H9 (cell line): ENCODE measurements at regions not wholly inside any gene's neighbourhood (a gene's known extent, or its start where the extent isn't known, plus 50 kb on each side); places are given as distances from the start of the nearest gene placed in this dataset.
"Not testable (repeated sequence)": the region's sequence is repeated elsewhere in the genome, so short reads cannot be mapped to it uniquely, and the experiment has no call there.

ENCODE experiments used
- DNase-seq: peaks from one replicate; pipeline ENCODE4 v3.0.0-alpha.2; 2017
- H2AFZ ChIP-seq: one replicate; pipeline ENCODE4 v1.6.1; 2013; ENCODE audit warnings: mild to moderate bottlenecking, low read length, control low read depth, moderate library complexity
- H2AK5ac ChIP-seq: 2 replicates; pipeline ENCODE4 v1.6.1; 2013; ENCODE audit warnings: low read length, control low read depth, mixed read lengths; ENCODE audit not compliant: insufficient read length
- H2BK120ac ChIP-seq: one replicate; pipeline ENCODE4 v1.6.1; 2013; ENCODE audit warnings: low read depth, mild to moderate bottlenecking, low read length, control low read depth, inconsistent platforms; ENCODE audit not compliant: poor library complexity, severe bottlenecking
- H2BK12ac ChIP-seq: 2 replicates; pipeline ENCODE4 v1.6.1; 2013; ENCODE audit warnings: low read length, control low read depth, mixed read lengths, low read depth; ENCODE audit not compliant: insufficient read length
- H2BK15ac ChIP-seq: 2 replicates; pipeline ENCODE4 v1.6.1; 2013; ENCODE audit warnings: low read depth, low read length, control low read depth
- H2BK20ac ChIP-seq: one replicate; pipeline ENCODE4 v1.6.1; 2013; ENCODE audit warnings: low read depth, mild to moderate bottlenecking, low read length, control low read depth, inconsistent platforms; ENCODE audit not compliant: poor library complexity, severe bottlenecking
- H2BK5ac ChIP-seq: 2 replicates; pipeline ENCODE4 v1.6.1; 2013; ENCODE audit warnings: low read length, control low read depth, mixed read lengths; ENCODE audit not compliant: insufficient read length
- H3K14ac ChIP-seq: 2 replicates; pipeline ENCODE4 v1.6.1; 2013; ENCODE audit warnings: low read length, control low read depth; ENCODE audit not compliant: insufficient read depth
- H3K18ac ChIP-seq: 2 replicates; pipeline ENCODE4 v1.6.1; 2013; ENCODE audit warnings: low read depth, mild to moderate bottlenecking, mixed read lengths, low read length, control low read depth; ENCODE audit not compliant: insufficient read length
- H3K23ac ChIP-seq: 2 replicates; pipeline ENCODE4 v1.6.1; 2013; ENCODE audit warnings: low read length, control low read depth, mixed read lengths, low read depth; ENCODE audit not compliant: insufficient read length
- H3K23me2 ChIP-seq: 2 replicates; pipeline ENCODE4 v1.6.1; 2013; ENCODE audit warnings: low read depth, mild to moderate bottlenecking, mixed read lengths, low read length, control low read depth; ENCODE audit not compliant: insufficient read length, poor library complexity, severe bottlenecking
- H3K27ac ChIP-seq: 2 replicates; pipeline ENCODE4 v1.5.1; 2013; ENCODE audit warnings: low read length, control low read depth, mixed read lengths, low read depth; ENCODE audit not compliant: insufficient read length
- H3K27me3 ChIP-seq: 2 replicates; pipeline ENCODE4 v1.6.1; 2013; ENCODE audit warnings: low read length, control low read depth, inconsistent platforms; ENCODE audit not compliant: insufficient read depth
- H3K4ac ChIP-seq: 2 replicates; pipeline ENCODE4 v1.6.1; 2013; ENCODE audit warnings: low read depth, mild to moderate bottlenecking, control low read depth, inconsistent platforms, low read length, moderate library complexity
- H3K4me1 ChIP-seq: 2 replicates; pipeline ENCODE4 v1.6.1; 2013; ENCODE audit warnings: low read length, control low read depth, inconsistent platforms; ENCODE audit not compliant: insufficient read depth
- H3K4me2 ChIP-seq: 2 replicates; pipeline ENCODE4 v1.6.1; 2013; ENCODE audit warnings: low read length, control low read depth, mixed read lengths; ENCODE audit not compliant: insufficient read length, insufficient read depth
- H3K56ac ChIP-seq: 2 replicates; pipeline ENCODE4 v1.6.1; 2013; ENCODE audit warnings: low read depth, mild to moderate bottlenecking, mixed read lengths, low read length, control low read depth; ENCODE audit not compliant: insufficient read length
- H3K79me1 ChIP-seq: 2 replicates; pipeline ENCODE4 v1.6.1; 2013; ENCODE audit warnings: low read depth, mild to moderate bottlenecking, moderate library complexity, low read length, control low read depth, inconsistent platforms; ENCODE audit not compliant: insufficient read depth, poor library complexity, severe bottlenecking
- H3K79me2 ChIP-seq: 2 replicates; pipeline ENCODE4 v1.6.1; 2013; ENCODE audit warnings: low read length, control low read depth, inconsistent platforms; ENCODE audit not compliant: insufficient read depth
- H3K9ac ChIP-seq: 2 replicates; pipeline ENCODE4 v1.6.1; 2013; ENCODE audit warnings: low read length, control low read depth, mixed read lengths; ENCODE audit not compliant: insufficient read length; ENCODE audit errors: extremely low read depth
- H3K9me3 ChIP-seq: one replicate; pipeline ENCODE4 v1.6.1; 2013; ENCODE audit warnings: low read depth, low read length, inconsistent platforms; ENCODE audit not compliant: control insufficient read depth
- H3T11ph ChIP-seq: one replicate; pipeline ENCODE4 v1.6.1; 2013; ENCODE audit warnings: mild to moderate bottlenecking, low read length, control low read depth, inconsistent platforms
- H4K20me1 ChIP-seq: one replicate; pipeline ENCODE4 v1.6.1; 2013; ENCODE audit not compliant: control insufficient read depth, insufficient read length, insufficient read depth
- H4K5ac ChIP-seq: 2 replicates; pipeline ENCODE4 v1.6.1; 2013; ENCODE audit warnings: low read depth, mild to moderate bottlenecking, mixed read lengths, low read length, control low read depth; ENCODE audit not compliant: insufficient read length
- H4K8ac ChIP-seq: replicated peaks from 2 replicates; pipeline ENCODE4 v1.6.1; 2013; ENCODE audit warnings: low read length, control low read depth, mixed read lengths, low read depth; ENCODE audit not compliant: insufficient read length
- H4K91ac ChIP-seq: 2 replicates; pipeline ENCODE4 v1.6.1; 2013; ENCODE audit warnings: low read depth, mild to moderate bottlenecking, moderate library complexity, mixed read lengths, low read length, control low read depth; ENCODE audit not compliant: insufficient read length
- H3K27ac Mint-ChIP-seq, 3 experiments: 2 replicates in 2 of 3; 3 replicates in 1 of 3; pipeline ENCODE4 v1.8.0; 2020 to 2021; ENCODE audit warnings: mixed read lengths in 3 of 3, mild to moderate bottlenecking in 1 of 3, moderate library complexity in 1 of 3
- H3K27me3 Mint-ChIP-seq: 2 replicates; pipeline ENCODE4 v1.8.0; 2021; ENCODE audit warnings: low read depth, mild to moderate bottlenecking, moderate library complexity, mixed read lengths
- H3K36me3 Mint-ChIP-seq, 3 experiments: 2 replicates in 2 of 3; 3 replicates in 1 of 3; pipeline ENCODE4 v1.8.0; 2020 to 2021; ENCODE audit warnings: low read depth in 3 of 3, mixed read lengths in 3 of 3; ENCODE audit not compliant: insufficient read depth in 1 of 3
- H3K4me1 Mint-ChIP-seq, 2 experiments: 2 replicates each; pipeline ENCODE4 v1.8.0; 2020; ENCODE audit warnings: mixed read lengths in 2 of 2
- H3K4me3 Mint-ChIP-seq, 2 experiments: 2 replicates in 1 of 2; 3 replicates in 1 of 2; pipeline ENCODE4 v1.8.0; 2020 to 2021; ENCODE audit warnings: mild to moderate bottlenecking in 2 of 2, mixed read lengths in 2 of 2, moderate library complexity in 1 of 2
- H3K9me3 Mint-ChIP-seq, 2 experiments: 2 replicates in 1 of 2; 3 replicates in 1 of 2; pipeline ENCODE4 v1.8.0; 2020; ENCODE audit warnings: mild to moderate bottlenecking in 2 of 2, mixed read lengths in 2 of 2, moderate library complexity in 1 of 2
- CTCF ChIP-seq: fragments of 200-600 bp; sonication (generic); conservative IDR thresholded peaks from 3 replicates; pipeline ENCODE4 v1.8.0; 2021; ENCODE audit warnings: antibody characterized with exemption, mild to moderate bottlenecking
- WGBS: extraction: QIAGEN DNeasy Blood & Tissue Kit; methylation state at CpG from one replicate; pipeline ENCODE4 v1.1.7; 2013; ENCODE audit warnings: missing lambda C conversion rate, low lambda C conversion rate, mixed read lengths; ENCODE audit not compliant: insufficient read length; ENCODE audit errors: extremely low coverage; 5-methylcytosine and 5-hydroxymethylcytosine counted together

- Histone ChIP-seq H3K9me3 (peaks cover 31% of the 10 kb centered on the region), H3K79me2 (no peaks in the 10 kb centered on the region)
- WGBS: no CpG with 5 or more reads among the region's 1 CpG
These were observed 95.9 kb upstream of the UNC5B start for GRCh38 chr10:71116426-71116825.

DNA sequence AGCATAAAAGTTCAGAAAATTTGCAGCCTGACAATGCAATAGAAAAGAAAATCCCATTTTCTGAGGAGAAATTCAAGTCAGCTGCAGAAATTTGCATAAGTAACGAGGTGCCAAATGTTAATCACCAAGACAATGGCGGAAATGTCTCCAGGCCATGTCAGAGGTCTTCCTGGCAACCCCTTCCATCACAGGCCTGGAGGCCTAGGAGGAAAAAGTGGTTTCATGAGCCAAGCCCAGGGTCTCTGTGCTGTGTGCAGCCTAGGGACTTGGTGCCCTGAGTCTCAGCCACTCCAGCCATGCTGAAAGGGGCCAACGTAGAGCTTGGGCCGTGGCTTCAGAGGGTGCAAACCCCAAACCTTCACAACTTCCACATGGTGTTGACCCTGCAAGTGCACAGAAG, 94.8 kb upstream of the UNC5B start:
- H3K14ac ChIP-seq, H3K18ac ChIP-seq, H4K91ac ChIP-seq, H4K20me1 ChIP-seq, H3K27ac Mint-ChIP-seq, H3K56ac ChIP-seq, H2BK5ac ChIP-seq, H3K79me1 ChIP-seq, H3K23me2 ChIP-seq, H3K4me3 Mint-ChIP-seq, H2BK120ac ChIP-seq, H3T11ph ChIP-seq, H3K4me1 ChIP-seq, H3K27ac ChIP-seq, H3K9ac ChIP-seq, H4K5ac ChIP-seq, DNase-seq, H3K79me2 ChIP-seq, H2AK5ac ChIP-seq, H2BK15ac ChIP-seq, H3K23ac ChIP-seq, H2BK12ac ChIP-seq, H4K8ac ChIP-seq, H3K27me3 ChIP-seq, H2BK20ac ChIP-seq, H3K4me1 Mint-ChIP-seq, H3K4ac ChIP-seq, H2AFZ ChIP-seq, H3K4me2 ChIP-seq: not testable (repeated sequence)
- H3K9me3 Mint-ChIP-seq: peaks cover 64 to 67% of the 10 kb centered on the region in 2 experiments
- peaks cover 13 to 40% (median 31%) of the 10 kb centered on the region in 3 experiments; a peak in 6 of 7 replicates for H3K36me3 Mint-ChIP-seq
- peaks cover 31% of the 10 kb centered on the region for H3K9me3 ChIP-seq
- peaks cover 17% of the 10 kb centered on the region for H3K27me3 Mint-ChIP-seq
- WGBS: no CpG with 5 or more reads among the region's 4 CpGs

More at GRCh38 chr10:71116426-71116825, 95.9 kb upstream of the UNC5B start:
- no peaks in the 10 kb centered on the region for H3K79me1 ChIP-seq
- H3K36me3 Mint-ChIP-seq: peaks cover 13 to 40% (median 31%) of the 10 kb centered on the region in 3 experiments; a peak in 6 of 7 replicates
- H3K9ac ChIP-seq: no peak overlapping the region
- H2BK12ac ChIP-seq: no peak overlapping the region
- peaks cover 9% of the 10 kb centered on the region for H3K27me3 Mint-ChIP-seq
- no peak overlapping the region for H2BK5ac ChIP-seq
- no peak overlapping the region for H2AK5ac ChIP-seq
- H4K20me1 ChIP-seq: no peaks in the 10 kb centered on the region
- TF ChIP-seq CTCF: no peak
- no peak overlapping the region for H3K27ac Mint-ChIP-seq
- no peak overlapping the region for H4K5ac ChIP-seq
- no peak overlapping the region for H3K56ac ChIP-seq
- H3K4me2 ChIP-seq: no peak overlapping the region
- no peak for DNase-seq
- H3T11ph ChIP-seq: no peak overlapping the region
- H3K4me3 Mint-ChIP-seq: no peak overlapping the region
- no peak overlapping the region for H2BK15ac ChIP-seq
- H3K9me3 Mint-ChIP-seq: peaks cover 64 to 68% of the 10 kb centered on the region in 2 experiments
- no peaks in the 10 kb centered on the region for H3K4me1 ChIP-seq
- no peak overlapping the region for H3K18ac ChIP-seq
- no peak overlapping the region for H4K91ac ChIP-seq
- H3K27ac ChIP-seq: no peak overlapping the region
- no peaks in the 10 kb centered on the region for H3K27me3 ChIP-seq
- H3K23me2 ChIP-seq: no peaks in the 10 kb centered on the region
- H4K8ac ChIP-seq: no peak overlapping the region
- H2AFZ ChIP-seq: no peak overlapping the region
- H3K4ac ChIP-seq: no peak overlapping the region
- no peaks in the 10 kb centered on the region for H3K4me1 Mint-ChIP-seq
- H3K14ac ChIP-seq: no peak overlapping the region
- H3K23ac ChIP-seq: no peak overlapping the region
- no peak overlapping the region for H2BK20ac ChIP-seq
- no peak overlapping the region for H2BK120ac ChIP-seq
